Vagina (tissue), 2 donors: ENCODE measurements at regions not wholly inside any gene's neighbourhood (a gene's known extent, or its start where the extent isn't known, plus 50 kb on each side); places are given as distances from the start of the nearest gene placed in this dataset.

Experiments
- POLR2A ChIP-seq, 2 donors: fragments of 450-650 bp; IDR thresholded peaks; one replicate each; pipeline ENCODE4 v1.6.1; 2017; ENCODE audit warnings: antibody characterized with exemption in 2 of 2, mild to moderate bottlenecking in 2 of 2, moderate library complexity in 2 of 2
- POLR2AphosphoS5 ChIP-seq, 2 donors: sonication (generic); formaldehyde crosslinking; IDR thresholded peaks; one replicate each; pipeline ENCODE4 v1.9.0; 2017; ENCODE audit warnings: antibody characterized with exemption in 2 of 2, mild to moderate bottlenecking in 2 of 2, low read depth in 1 of 2; ENCODE audit not compliant: insufficient read depth in 1 of 2
- TF ChIP-seq, protein P1 (sequence below), 3 experiments: fragments of 450-650 bp in 2 of 3; fragments of 200-600 bp in 1 of 3; sonication (generic) in 1 of 3; IDR thresholded peaks; one replicate each; pipeline ENCODE4 v1.5.1; 2017 to 2019; ENCODE audit warnings: antibody characterized with exemption in 3 of 3, mild to moderate bottlenecking in 2 of 3, moderate library complexity in 2 of 3

DNA sequence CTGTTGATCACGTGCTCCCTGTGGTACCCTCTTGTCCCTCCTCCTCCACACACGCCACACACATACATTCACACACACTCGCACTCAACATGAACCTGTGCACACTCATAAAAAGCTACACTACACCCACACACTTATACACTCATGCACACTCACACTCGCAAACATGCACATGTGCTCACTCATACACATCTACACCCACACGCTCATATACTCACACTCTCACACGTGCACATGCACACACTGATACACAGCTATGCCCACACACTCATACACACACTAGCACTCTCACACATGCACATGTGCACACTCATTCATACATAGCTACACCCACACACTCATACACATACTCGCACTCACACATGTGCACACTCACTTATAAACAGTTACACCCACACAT is 113.6 kb downstream of the LRATD1 start:
- TF ChIP-seq, protein P1, sequence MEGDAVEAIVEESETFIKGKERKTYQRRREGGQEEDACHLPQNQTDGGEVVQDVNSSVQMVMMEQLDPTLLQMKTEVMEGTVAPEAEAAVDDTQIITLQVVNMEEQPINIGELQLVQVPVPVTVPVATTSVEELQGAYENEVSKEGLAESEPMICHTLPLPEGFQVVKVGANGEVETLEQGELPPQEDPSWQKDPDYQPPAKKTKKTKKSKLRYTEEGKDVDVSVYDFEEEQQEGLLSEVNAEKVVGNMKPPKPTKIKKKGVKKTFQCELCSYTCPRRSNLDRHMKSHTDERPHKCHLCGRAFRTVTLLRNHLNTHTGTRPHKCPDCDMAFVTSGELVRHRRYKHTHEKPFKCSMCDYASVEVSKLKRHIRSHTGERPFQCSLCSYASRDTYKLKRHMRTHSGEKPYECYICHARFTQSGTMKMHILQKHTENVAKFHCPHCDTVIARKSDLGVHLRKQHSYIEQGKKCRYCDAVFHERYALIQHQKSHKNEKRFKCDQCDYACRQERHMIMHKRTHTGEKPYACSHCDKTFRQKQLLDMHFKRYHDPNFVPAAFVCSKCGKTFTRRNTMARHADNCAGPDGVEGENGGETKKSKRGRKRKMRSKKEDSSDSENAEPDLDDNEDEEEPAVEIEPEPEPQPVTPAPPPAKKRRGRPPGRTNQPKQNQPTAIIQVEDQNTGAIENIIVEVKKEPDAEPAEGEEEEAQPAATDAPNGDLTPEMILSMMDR (IDR thresholded peaks at IDR 0.05): no peak
- no peak for TF ChIP-seq POLR2A (IDR thresholded peaks at IDR 0.05)
- no peak for TF ChIP-seq POLR2AphosphoS5 (IDR thresholded peaks at IDR 0.05; ENCODE audit: insufficient read depth in 1 of 2, low read depth in 1 of 2)
